SIG-M5 treated with dmso at 0.1 percent for 504 hours (cell line): ENCODE measurements at regions not wholly inside any gene's neighbourhood (a gene's known extent, or its start where the extent isn't known, plus 50 kb on each side); places are given as distances from the start of the nearest gene placed in this dataset.
"Not testable (repeated sequence)": the region's sequence is repeated elsewhere in the genome, so short reads cannot be mapped to it uniquely, and the experiment has no call there.

Source experiments
- DNase-seq: peaks from one replicate; lab custom pipeline; 2025; ENCODE audit not compliant: unreplicated experiment; lab: John Stamatoyannopoulos, UW

DNA sequence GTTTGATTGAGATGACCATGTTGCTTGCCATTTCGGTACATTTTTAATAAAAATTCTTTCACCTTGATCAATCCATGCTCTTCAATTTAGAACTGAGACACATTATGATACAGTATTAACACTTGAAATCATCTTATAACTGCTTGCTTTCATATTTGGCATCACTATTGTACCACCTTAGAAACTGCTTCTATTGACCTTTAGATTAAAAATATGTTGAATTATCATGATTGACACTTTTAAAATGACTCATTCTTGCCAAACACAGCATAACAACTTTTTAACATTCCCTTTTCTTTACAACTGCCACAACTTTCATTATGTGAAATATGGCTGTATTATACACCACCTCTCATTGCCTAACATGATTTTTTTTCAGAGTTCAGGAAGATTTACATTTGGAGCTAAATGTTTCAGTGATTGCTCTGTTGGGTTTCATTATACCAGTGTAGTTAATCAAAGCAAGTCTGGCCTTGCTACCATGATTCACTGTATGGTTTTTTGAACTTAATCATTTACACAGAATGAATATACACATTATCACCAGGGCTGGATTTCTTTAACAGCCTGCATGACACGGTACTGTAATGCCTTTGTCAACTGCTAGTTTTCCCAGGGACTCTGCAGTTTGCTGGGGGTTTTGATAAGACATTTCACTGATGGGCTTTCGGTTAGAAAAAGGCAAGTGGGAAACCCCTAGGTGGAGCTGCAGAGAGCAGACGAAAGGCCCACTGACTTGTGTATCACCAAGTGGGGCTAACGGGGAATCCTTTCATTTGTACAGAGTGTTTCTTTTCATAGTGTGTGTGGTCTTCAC is 93.6 kb upstream of the TLE4 start:
- DNase-seq, result no peak

DNA sequence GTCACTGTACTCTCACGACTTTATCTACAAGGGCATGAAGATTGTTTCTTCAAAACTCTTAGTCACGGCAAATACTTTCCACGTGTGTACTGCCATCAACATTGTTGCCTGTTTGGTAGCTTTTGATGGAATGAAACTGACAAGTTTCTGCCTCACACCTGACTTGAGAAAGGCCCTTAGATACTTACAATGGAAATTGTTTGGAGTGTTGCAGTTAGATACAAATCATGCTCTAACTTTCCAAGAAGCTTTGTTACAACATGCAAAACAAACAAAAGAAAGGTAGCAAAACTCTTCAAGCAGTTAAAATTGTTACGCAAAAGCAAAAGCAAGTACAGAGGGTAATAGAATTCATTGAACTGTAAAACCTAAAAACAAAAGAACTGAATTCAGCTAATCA is 91.1 kb upstream of the TLE4 start:
- no peak for DNase-seq

DNA sequence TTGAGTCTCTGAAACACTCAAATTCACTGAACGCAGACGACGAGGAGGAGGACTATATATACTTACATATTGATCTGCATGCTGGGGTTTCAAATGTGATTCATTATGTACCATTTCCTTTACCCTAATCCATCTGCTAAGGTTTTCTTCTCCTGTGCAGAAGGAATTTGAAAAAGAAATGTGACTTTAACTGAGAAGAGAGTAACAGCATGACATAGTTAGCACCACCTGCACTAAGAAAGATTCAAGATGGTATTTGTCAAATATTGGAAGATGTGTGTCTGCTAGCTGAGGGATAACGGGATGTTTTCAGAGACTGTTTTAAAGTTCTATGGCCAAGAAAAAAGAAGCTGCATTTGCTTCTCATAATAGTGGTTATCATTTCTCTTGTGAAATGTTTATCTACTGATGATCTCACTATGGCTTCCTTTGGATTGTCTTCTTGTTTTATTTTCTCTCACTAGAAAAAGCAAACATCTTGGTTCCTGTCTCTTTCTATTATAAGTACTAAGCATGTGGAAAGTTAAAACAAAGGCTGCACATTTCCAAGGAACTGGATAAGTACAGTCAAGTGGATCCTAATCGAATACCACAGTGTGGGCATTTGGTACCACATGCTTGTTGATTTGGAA is 89.8 kb upstream of the TLE4 start:
- DNase-seq, result no peak

DNA sequence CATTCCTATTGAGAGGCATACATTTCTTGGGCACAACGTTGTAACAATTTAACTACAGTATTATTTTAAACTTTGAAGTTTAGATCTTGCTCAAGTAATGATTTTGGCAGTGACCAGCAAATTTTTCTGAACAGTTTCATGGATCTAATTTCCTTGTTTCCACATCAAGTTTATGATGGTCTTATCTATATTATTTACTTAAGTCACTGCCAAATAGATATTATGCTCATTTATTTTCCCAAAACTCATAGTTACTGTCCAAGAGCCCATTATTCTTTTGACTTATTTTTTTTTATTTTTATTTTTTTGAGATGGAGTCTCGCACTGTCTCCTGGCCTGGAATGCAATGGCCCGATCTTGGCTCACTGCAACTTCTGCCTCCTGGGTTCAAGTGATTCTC is 86.5 kb upstream of the TLE4 start:
- DNase-seq, result no peak

DNA sequence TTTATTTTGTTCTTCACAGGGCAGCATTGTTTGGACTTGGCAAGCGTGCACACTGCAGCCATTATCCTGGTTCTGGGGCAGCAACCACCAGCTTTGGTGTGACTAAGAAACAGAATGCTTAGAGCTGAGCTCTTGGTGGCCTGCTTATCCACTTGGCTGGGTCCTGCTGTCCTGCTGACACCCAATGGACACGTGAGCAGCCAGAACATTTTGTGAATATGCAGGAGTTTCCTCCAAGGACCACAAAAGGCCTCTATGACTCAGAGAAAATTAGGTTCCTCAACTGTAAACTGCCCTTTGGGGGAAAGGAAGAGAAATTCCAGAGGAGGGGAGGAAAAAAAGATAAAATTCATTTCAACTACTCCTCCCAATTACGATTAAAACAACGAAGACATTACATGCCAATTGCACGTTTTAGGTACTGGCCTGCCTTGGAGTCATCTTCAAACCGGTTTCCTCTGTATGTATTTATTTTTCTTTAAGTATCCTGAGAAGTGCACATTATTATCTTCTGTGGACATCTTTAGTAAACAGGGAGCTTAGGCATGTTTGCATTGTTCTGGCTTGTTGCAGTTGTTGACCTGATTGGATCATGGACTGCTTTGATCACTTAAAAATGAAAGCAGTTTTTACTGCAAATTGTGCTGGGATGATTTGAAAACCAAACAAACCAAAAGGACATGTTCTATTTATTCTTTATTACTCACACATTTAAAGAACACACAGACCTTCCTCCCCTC is 82.3 kb upstream of the TLE4 start:
- peak; percentile 41 for DNase-seq

DNA sequence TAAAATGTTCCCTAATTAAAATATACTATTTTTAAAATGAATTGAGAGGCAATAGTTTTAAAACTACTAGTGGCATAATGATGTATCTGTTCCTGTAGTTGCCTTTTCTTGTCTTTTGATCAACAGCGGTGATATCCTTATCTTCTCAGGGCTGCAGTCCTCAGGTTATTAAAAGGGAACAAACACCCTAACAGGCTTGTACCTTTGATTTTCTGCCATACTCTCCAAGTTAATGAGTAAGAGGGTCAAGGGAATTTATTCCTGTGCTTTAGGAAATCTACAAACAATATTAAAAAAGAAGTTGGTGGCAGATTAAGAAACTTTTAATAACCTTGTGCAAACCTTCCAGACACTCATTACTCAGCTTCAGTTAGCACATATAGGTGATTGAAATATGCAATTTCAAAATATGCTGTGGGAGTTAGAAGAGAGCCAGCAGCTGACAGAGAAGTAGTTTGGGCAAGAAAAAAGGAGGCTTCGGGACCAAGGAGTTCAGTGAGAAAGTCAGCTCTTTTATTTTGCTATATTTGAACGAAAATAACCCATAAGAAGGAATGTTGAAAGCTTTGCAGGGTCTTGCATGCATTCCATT is 81.0 kb upstream of the TLE4 start:
- no peak for DNase-seq

DNA sequence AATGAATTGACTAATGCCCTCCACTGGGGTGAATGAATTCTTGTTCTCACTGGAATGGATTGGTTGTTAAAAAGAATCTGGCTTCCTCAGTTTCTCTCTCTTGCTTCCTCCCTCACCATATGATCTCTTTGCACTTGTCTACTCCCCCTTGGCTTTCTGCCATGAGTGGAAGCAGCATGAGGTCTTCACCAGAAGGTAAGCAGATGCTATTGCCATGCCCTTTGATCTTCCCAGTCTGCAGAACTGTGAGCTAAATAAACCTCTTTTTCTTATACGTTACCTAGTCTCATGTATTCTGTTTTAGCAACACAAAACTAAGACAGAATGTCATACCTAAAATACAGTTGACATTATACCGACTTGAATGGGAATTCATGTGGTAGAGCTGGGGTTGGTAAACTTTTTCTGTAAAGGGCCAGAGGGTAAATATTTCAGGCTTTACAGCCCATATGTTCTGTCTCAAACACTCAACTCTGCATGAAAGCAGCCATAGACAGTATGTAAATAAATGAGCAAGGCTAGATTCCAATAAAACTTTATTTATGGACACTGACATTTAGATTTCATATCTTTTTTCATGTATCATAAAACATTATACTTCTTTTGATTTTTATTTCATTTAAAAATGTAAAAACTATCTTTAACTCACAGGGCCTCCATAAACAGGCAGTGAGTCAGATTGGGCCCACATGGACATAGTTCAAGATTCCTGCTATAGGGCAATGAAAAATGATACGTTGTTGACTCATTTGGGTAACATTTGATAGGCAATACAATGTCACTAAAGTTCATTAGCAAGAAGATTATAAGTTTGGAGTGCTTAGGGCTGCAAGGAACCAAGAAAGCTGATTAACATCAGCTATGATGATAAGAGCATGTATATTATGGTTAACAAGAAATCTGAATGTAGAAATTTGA is 79.4 kb upstream of the TLE4 start:
- DNase-seq, result no peak

DNA sequence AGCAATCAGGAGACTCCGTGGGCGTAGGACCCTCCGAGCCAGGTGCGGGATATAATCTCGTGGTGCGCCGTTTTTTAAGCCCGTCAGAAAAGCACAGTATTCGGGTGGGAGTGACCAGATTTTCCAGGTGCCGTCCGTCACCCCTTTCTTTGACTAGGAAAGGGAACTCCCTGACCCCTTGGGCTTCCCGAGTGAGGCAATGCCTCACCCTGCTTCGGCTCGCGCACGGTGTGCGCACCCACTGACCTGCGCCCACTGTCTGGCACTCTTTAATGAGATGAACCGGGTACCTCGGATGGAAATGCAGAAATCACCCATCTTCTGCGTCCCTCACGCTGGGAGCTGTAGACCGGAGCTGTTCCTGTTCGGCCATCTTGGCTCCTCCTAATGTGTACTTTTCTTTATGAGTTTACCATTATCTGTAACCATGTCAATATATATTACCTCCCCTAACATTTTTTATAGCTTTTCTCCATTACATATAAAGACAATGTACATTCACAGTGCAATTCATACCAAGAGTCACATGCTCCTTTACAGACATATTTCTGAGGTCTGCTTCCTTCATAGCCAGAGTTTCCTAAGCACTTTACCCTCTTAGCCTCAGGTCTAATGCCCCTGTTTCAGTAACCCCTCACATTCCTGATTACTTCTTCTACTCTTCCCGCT is 71.4 kb upstream of the TLE4 start:
- DNase-seq, result not testable (repeated sequence)

DNA sequence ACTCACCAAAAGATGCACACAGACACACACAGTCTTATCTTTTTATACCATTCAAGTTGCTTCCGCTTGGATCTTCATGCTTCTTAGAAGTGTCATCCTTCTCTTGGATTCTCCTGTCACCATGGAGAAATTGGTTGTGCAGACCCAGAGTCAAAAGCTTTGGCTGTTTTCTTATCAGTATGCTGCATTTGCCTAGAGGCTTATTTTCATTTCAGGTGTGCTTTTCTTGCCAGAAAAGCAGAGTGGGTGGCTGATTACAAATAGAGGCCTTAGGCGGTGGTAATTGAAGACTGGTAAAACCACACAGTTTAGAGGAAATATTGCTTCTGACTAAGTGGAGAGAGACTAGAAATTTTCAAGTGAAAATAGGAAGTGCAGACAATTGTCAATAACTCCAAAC is 70.2 kb upstream of the TLE4 start:
- DNase-seq, result no peak

DNA sequence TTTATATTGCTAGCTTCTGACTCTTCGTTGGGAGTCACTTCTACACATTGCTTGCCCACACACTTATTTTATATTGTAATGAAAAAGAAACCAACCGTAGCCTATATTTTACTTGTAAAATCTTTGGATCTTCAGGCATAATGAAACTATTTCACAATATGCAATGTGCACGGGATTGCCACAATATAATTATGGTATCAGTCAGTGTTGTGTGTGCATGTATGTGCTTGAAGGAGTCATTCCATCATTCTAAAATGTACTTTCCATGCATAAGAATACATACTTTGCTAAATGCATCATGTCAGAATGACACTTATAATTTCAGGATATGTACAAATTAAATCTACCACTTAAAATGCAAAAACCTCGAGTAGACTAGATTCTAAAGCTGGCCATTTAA is 64.0 kb upstream of the TLE4 start:
- DNase-seq, result no peak

DNA sequence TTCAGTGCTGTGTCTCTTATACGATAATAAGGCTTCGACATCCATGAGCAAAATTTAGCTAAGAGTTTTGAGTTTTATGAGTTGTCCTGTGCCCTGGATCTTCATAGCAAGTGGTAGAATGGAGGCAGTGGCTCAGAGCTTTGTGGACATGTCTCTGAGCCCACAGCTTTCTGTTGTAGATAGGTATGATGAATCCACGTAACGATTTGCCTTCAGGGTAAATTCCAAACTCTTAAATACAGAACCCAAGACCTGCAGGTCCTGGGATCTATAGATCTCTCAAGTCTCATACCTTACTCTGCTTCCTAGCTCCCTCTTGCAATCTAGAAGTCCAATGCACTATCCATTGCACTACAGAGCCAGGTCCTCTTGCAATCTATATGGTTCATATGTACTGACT is 59.5 kb upstream of the TLE4 start:
- no peak for DNase-seq
